ENCODE measurements at regions not wholly inside any gene's neighbourhood (a gene's known extent, or its start where the extent isn't known, plus 50 kb on each side); places are given as distances from the start of the nearest gene placed in this dataset.

DNA sequence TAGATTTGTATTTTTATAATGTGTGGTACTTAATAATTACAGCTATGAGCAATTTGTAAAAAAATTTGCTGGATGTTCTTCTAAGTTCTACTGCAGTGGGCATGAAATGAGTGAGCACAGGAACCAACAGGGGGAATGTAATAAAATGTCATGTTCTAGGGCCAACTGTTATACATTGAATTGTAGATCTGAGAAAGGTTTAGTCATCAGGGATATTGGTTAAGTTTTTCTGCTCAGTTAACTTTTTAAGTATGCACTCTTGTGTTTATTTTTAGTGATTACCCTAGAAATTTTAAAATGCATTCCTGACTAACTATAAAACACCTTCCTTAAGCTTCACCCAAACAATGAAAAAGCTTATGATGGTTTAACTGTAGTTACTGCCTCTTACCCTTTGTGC, 101.8 kb downstream of the CAND1 start:
- H3K4me1 ChIP-seq (ENCODE audit: control insufficient read depth, insufficient read depth, low read length), result no peaks in the 10 kb centered on the region
- no peak overlapping the region for H3K4me3 ChIP-seq (ENCODE audit: low read length)
- no peaks in the 10 kb centered on the region for H3K9me3 ChIP-seq (ENCODE audit: control insufficient read depth, insufficient read depth, low read length)
- H3K36me3 ChIP-seq (ENCODE audit: control insufficient read depth, insufficient read depth, low read length), result no peaks in the 10 kb centered on the region
- no peak for DNase-seq (ENCODE audit: low read depth, low spot score)
- H3K27ac ChIP-seq (ENCODE audit: low read length), result no peak overlapping the region
- H3K27me3 ChIP-seq (ENCODE audit: control insufficient read depth, insufficient read depth, low read length), result no peaks in the 10 kb centered on the region

DNA sequence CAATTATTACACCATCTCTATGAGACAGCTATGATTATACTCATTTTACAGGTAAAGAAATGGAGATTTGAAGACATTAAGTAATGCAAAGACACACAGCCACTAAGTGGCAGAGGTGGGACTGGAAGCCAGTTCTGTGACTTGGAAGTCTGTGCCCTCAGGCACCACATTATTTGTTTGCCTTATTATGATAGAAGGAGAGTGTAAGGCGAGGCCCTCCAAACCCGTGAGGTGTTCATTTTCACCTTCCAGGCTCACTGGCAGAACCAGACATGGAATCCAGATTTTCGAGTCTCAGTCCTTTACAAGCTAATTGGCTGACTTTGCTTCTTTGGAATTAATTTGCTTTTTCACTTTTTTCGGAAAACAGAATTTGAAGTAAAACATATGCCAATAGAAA, 107.9 kb downstream of the CAND1 start:
- H3K27ac ChIP-seq (ENCODE audit: low read length), result no peak overlapping the region
- no peaks in the 10 kb centered on the region for H3K9me3 ChIP-seq (ENCODE audit: control insufficient read depth, insufficient read depth, low read length)
- no CpG with 5 or more reads among the region's 4 CpGs for WGBS (ENCODE audit: insufficient coverage, insufficient read length)
- no peaks in the 10 kb centered on the region for H3K4me1 ChIP-seq (ENCODE audit: control insufficient read depth, insufficient read depth, low read length)
- H3K4me3 ChIP-seq (ENCODE audit: low read length), result no peak overlapping the region
- H3K36me3 ChIP-seq (ENCODE audit: control insufficient read depth, insufficient read depth, low read length), result no peaks in the 10 kb centered on the region
- DNase-seq (ENCODE audit: low read depth, low spot score), result no peak
- no peaks in the 10 kb centered on the region for H3K27me3 ChIP-seq (ENCODE audit: control insufficient read depth, insufficient read depth, low read length)

DNA sequence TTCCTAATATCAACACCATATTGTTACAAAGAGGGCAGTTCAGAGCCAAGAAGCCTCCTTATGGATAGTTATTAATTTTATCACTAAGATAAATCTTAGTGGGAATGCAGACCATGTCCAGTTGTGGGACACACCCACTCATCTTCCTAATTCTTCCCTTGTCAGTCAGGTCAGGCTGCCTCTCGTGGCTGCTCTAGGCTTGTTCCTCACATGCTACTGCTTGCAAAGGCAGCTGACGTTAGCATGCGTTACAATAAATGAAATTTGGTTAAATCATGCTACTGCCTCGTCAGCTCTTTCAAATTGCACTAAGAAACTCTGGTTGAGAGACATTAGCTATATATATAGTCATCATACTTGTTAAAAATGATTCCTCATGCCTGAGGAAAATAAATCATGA, 108.4 kb downstream of the CAND1 start:
- no CpG with 5 or more reads among the region's 4 CpGs for WGBS (ENCODE audit: insufficient coverage, insufficient read length)
- DNase-seq (ENCODE audit: low read depth, low spot score), result no peak
- Histone ChIP-seq H3K4me1 (ENCODE audit: control insufficient read depth, insufficient read depth, low read length) (no peaks in the 10 kb centered on the region), H3K36me3 (ENCODE audit: control insufficient read depth, insufficient read depth, low read length) (no peaks in the 10 kb centered on the region), H3K9me3 (ENCODE audit: control insufficient read depth, insufficient read depth, low read length) (no peaks in the 10 kb centered on the region), H3K4me3 (ENCODE audit: low read length) (no peak overlapping the region), H3K27ac (ENCODE audit: low read length) (no peak overlapping the region), H3K27me3 (ENCODE audit: control insufficient read depth, insufficient read depth, low read length) (no peaks in the 10 kb centered on the region)

DNA sequence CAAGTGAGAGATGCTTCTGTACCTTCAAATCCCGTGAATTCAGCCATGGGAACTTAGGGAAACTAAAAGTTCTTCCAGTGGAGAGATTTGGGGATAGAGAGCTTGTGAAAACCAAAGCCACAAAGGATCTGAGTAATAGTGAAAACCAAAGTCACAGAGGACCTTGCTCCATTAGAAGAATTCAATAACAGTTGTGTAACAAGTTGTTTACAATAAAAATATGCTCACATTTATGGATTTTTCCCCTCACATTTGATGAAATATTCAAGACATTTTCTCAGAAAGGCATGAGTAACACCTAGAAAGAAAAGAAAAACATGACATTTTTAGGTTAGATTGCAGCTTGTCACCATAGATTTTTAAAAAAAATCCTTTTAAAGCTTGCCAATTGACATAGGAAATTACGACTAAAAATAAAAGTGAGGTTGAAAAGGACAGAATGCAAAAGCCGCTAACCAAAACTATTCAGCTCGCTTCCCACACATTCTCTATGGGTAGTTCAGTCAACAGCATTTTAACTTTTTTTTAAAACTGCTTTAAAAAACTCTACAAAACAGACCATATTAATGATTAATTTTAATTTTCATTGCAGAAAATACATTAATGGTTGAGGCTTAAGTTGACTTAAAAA, 113.2 kb downstream of the CAND1 start:
- Histone ChIP-seq H3K9me3 (ENCODE audit: control insufficient read depth, insufficient read depth, low read length) (no peaks in the 10 kb centered on the region), H3K27me3 (ENCODE audit: control insufficient read depth, insufficient read depth, low read length) (no peaks in the 10 kb centered on the region), H3K4me3 (ENCODE audit: low read length) (no peak overlapping the region), H3K36me3 (ENCODE audit: control insufficient read depth, insufficient read depth, low read length) (no peaks in the 10 kb centered on the region), H3K27ac (ENCODE audit: low read length) (no peak overlapping the region), H3K4me1 (ENCODE audit: control insufficient read depth, insufficient read depth, low read length) (no peaks in the 10 kb centered on the region)
- DNase-seq (ENCODE audit: low read depth, low spot score), result no peak
- no CpG with 5 or more reads among the region's 4 CpGs for WGBS (ENCODE audit: insufficient coverage, insufficient read length)

DNA sequence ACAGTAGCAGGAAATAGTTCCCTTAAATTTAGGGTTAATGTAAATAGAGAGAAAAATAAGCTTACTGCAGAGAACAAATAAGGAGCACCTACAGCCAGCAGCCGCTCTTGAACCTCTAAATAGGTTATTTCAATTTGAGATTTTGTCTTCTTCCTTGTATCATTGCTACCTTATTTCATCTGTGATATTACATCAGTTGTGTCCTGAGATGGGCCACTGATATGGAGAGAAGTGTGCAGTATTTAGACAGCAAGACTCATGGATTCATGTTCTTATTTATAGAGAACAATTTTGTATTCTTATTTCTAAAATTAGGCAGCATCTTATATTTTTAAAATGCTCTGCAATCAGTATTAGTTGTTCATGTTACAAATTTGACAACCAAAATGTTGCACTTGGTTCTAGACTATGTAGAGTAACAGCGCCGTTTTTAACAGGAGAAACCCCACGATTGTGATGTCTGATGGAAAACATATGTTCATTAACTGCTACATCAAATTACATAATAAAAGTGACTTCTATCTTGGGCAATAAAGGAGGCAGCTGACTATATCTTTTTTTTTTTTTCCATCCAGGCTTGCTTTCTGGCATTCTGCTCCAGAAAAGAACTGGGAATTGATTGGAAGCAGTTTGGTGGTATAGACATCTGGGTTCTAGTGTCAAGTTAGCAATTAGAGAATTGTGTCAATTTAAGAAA, 117.9 kb downstream of the CAND1 start:
- Histone ChIP-seq H3K9me3 (ENCODE audit: control insufficient read depth, insufficient read depth, low read length) (no peaks in the 10 kb centered on the region), H3K36me3 (ENCODE audit: control insufficient read depth, insufficient read depth, low read length) (no peaks in the 10 kb centered on the region), H3K27ac (ENCODE audit: low read length) (no peak overlapping the region), H3K27me3 (ENCODE audit: control insufficient read depth, insufficient read depth, low read length) (no peaks in the 10 kb centered on the region), H3K4me3 (ENCODE audit: low read length) (no peak overlapping the region), H3K4me1 (ENCODE audit: control insufficient read depth, insufficient read depth, low read length) (peaks cover 3% of the 10 kb centered on the region; the same call in 1 of the 2 replicates)
- WGBS (ENCODE audit: insufficient coverage, insufficient read length), result no CpG with 5 or more reads among the region's 4 CpGs
- DNase-seq (ENCODE audit: low read depth, low spot score), result no peak

DNA sequence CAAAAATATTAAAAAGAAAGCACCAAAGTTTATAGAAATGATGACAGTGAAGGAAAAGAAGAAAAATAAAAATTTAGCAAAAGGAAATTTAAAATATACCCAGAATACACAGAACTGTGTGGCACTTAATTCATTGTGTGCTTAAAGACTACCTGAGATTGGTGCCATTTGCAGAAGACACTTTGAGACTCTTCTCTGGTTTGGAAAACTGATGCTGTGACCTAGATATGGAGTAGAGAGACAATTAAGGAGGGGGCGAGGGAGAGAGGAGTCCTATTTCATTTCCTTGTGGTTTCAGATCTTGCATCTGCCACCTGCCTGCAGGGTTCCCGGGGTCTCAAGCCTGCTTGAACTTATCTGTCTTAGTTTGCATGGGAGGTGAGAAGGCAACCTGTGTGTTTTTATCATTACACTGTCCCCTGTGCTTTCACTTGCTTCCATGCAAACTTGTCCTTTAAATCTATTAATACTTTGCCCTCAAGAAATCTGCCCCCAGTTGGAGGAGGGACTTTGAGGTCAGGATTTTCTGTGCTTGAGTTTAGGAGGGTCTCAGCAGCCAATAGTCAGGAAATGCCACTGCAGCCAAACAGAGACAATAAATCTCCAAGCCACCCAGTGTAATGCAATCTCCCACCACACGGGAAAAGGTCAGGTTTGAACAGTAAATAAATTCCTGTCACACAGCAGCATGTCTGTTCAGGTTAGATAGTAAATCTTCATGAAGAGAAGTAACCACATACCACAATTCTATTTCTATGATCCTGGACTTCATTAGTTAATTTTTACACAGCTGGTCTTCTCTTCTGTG, 119.4 kb downstream of the CAND1 start:
- no peak for DNase-seq (ENCODE audit: low read depth, low spot score)
- no CpG with 5 or more reads among the region's 3 CpGs for WGBS (ENCODE audit: insufficient coverage, insufficient read length)
- Histone ChIP-seq H3K9me3 (ENCODE audit: control insufficient read depth, insufficient read depth, low read length) (no peaks in the 10 kb centered on the region), H3K4me3 (ENCODE audit: low read length) (no peak overlapping the region), H3K27ac (ENCODE audit: low read length) (no peak overlapping the region), H3K4me1 (ENCODE audit: control insufficient read depth, insufficient read depth, low read length) (peaks cover 3% of the 10 kb centered on the region; the same call in 1 of the 2 replicates), H3K36me3 (ENCODE audit: control insufficient read depth, insufficient read depth, low read length) (no peaks in the 10 kb centered on the region), H3K27me3 (ENCODE audit: control insufficient read depth, insufficient read depth, low read length) (no peaks in the 10 kb centered on the region)

DNA sequence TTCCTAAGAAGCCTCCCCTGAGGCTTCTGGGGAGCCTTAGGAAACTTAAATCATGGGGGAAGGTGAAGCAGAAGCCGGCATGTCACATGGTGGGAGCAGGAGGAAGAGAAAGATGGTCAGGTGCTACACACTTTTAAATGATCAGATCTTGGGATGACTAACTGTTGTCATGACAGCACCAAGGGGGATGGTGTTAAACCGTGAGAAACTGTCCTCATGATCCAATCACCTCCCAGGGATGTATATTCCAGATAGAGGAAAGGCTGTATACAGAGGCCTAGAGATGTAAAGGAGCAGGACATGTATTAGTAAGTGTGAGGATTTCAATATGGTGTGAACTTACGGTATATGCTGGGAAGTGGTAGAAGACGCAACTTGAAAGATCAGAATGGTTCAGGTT, 121.1 kb downstream of the CAND1 start:
- peaks cover 3% of the 10 kb centered on the region; the same call in 1 of the 2 replicates for H3K4me1 ChIP-seq (ENCODE audit: control insufficient read depth, insufficient read depth, low read length)
- no CpG with 5 or more reads among the region's 4 CpGs for WGBS (ENCODE audit: insufficient coverage, insufficient read length)
- H3K27me3 ChIP-seq (ENCODE audit: control insufficient read depth, insufficient read depth, low read length), result no peaks in the 10 kb centered on the region

DNA sequence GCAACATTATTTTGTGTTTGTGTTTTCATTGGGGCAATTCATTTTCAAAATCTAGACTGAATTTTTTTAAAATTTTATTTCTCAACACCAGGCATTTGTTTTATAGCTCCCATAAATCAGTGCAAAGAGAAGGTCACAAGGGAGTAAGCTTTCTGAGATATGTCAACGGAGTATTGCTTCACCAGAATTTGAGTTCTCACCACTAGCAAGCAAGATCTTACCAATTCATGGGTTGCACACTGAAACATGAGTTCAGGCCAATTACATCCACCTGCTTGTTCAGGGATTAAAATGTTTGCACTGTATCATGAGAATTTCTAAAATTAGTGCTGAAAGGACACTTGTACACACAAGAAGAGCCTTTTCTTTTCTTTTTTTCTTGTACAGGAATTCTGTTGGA, 121.9 kb downstream of the CAND1 start:
- H3K9me3 ChIP-seq (ENCODE audit: control insufficient read depth, insufficient read depth, low read length), result no peaks in the 10 kb centered on the region
- DNase-seq (ENCODE audit: low read depth, low spot score), result no peak
- H3K27me3 ChIP-seq (ENCODE audit: control insufficient read depth, insufficient read depth, low read length), result no peaks in the 10 kb centered on the region
- H3K4me3 ChIP-seq (ENCODE audit: low read length), result no peak overlapping the region
- H3K4me1 ChIP-seq (ENCODE audit: control insufficient read depth, insufficient read depth, low read length), result peaks cover 3% of the 10 kb centered on the region; the same call in 1 of the 2 replicates
- no CpG with 5 or more reads among the region's 1 CpG for WGBS (ENCODE audit: insufficient coverage, insufficient read length)
- no peak overlapping the region for H3K27ac ChIP-seq (ENCODE audit: low read length)
- no peaks in the 10 kb centered on the region for H3K36me3 ChIP-seq (ENCODE audit: control insufficient read depth, insufficient read depth, low read length)

More for the DNA sequence above, 121.1 kb downstream of the CAND1 start:
- no peaks in the 10 kb centered on the region for H3K9me3 ChIP-seq (ENCODE audit: control insufficient read depth, insufficient read depth, low read length)
- H3K36me3 ChIP-seq (ENCODE audit: control insufficient read depth, insufficient read depth, low read length), result no peaks in the 10 kb centered on the region
- no peak overlapping the region for H3K4me3 ChIP-seq (ENCODE audit: low read length)
- no peak for DNase-seq (ENCODE audit: low read depth, low spot score)
- H3K27ac ChIP-seq (ENCODE audit: low read length), result no peak overlapping the region

DNA sequence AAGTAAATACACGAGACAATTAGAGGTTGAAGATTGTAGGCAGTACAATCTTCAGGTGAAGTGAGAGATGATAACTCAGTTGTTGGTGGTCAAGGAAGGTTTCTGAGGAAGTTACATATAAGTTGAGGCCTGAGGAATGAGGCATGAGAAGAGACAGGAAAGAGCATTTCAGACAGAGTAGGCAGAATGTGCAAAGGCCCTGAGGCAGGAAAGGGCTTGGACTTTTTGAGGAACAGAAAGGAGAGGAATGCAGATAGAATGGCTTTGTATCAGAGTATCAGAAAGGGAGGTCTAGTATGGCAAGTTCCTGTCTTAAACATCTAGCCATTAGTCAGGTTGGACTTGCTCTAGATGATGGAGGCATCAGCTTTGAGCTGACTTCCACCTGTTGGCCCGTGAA, 122.5 kb downstream of the CAND1 start:
- peaks cover 3% of the 10 kb centered on the region; the same call in 1 of the 2 replicates for H3K4me1 ChIP-seq (ENCODE audit: control insufficient read depth, insufficient read depth, low read length)
- no peak for DNase-seq (ENCODE audit: low read depth, low spot score)
- H3K4me3 ChIP-seq (ENCODE audit: low read length), result no peak overlapping the region
- H3K27ac ChIP-seq (ENCODE audit: low read length), result no peak overlapping the region
- H3K36me3 ChIP-seq (ENCODE audit: control insufficient read depth, insufficient read depth, low read length), result no peaks in the 10 kb centered on the region
- no peaks in the 10 kb centered on the region for H3K9me3 ChIP-seq (ENCODE audit: control insufficient read depth, insufficient read depth, low read length)
- no peaks in the 10 kb centered on the region for H3K27me3 ChIP-seq (ENCODE audit: control insufficient read depth, insufficient read depth, low read length)
- WGBS (ENCODE audit: insufficient coverage, insufficient read length), result no CpG with 5 or more reads among the region's 2 CpGs

DNA sequence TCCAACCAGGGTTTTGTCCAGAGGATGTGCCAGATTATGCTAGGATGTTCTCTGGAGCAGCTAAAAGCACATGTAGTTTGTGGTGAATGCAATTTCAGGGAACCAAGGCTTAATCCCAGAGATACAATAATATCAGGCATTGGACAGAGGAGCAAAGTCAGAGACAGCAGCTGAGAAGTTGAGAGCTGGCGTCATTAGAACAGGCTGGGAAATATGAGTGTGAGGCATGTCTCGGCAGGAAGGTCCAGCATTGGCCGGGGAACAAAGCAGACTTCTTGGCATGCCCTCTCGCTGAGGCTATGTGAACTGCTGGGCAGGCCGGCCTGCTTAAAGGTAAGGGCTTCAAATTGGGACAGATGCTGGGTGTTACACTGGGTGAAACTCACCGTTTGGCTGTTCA, 125.4 kb downstream of the CAND1 start:
- DNase-seq (ENCODE audit: low read depth, low spot score), result no peak
- Histone ChIP-seq H3K27ac (ENCODE audit: low read length) (no peak overlapping the region), H3K4me1 (ENCODE audit: control insufficient read depth, insufficient read depth, low read length) (no peaks in the 10 kb centered on the region), H3K9me3 (ENCODE audit: control insufficient read depth, insufficient read depth, low read length) (no peaks in the 10 kb centered on the region), H3K36me3 (ENCODE audit: control insufficient read depth, insufficient read depth, low read length) (no peaks in the 10 kb centered on the region), H3K27me3 (ENCODE audit: control insufficient read depth, insufficient read depth, low read length) (no peaks in the 10 kb centered on the region), H3K4me3 (ENCODE audit: low read length) (no peak overlapping the region)
- no CpG with 5 or more reads among the region's 6 CpGs for WGBS (ENCODE audit: insufficient coverage, insufficient read length)
